Endothelial cell of umbilical vein (primary cell): ENCODE measurements at regions not wholly inside any gene's neighbourhood (a gene's known extent, or its start where the extent isn't known, plus 50 kb on each side); places are given as distances from the start of the nearest gene placed in this dataset.

Experiments used
- BruUV-seq: library from RNA; stranded (reverse); fragments of 400-500 nt; replicated peaks from 2 replicates; lab custom pipeline; 2021; lab: Mats Ljungman, UMichigan
- CTCF ChIA-PET: fragments of 300-600, 350-600 bp; sonication (Branson Sonifier 250); formaldehyde crosslinking; loops from one replicate; lab custom pipeline; 2021; ENCODE audit warnings: antibody characterized with exemption, inconsistent platforms; lab: Charles Lee
- POLR2A ChIA-PET: fragments of 300-600, 350-600 bp; sonication (Branson Sonifier 250); formaldehyde crosslinking; loops from one replicate; lab custom pipeline; 2021; ENCODE audit warnings: antibody characterized with exemption, inconsistent platforms; lab: Charles Lee
- DNase-seq: peaks from one replicate; pipeline ENCODE4 v3.0.0-alpha.2; 2011; ENCODE audit warnings: low read depth, low spot score
- FAIRE-seq: peaks from 2 replicates; lab custom pipeline; 2011; peaks lifted over from hg19 to GRCh38; lab: Jason Lieb, UNC
- H2AFZ ChIP-seq: 2 replicates; pipeline ENCODE4 v1.6.0; 2012; ENCODE audit warnings: low read depth, low read length, control low read depth, inconsistent platforms
- H3K27ac ChIP-seq: 2 replicates; pipeline ENCODE4 v1.5.1; 2011; ENCODE audit warnings: low read depth, mild to moderate bottlenecking, control low read depth, low read length, moderate library complexity; ENCODE audit not compliant: insufficient read depth
- H3K27me3 ChIP-seq, 2 experiments: 2 replicates each; pipeline versions ENCODE4 v1.6.0 to v1.6.1; 2011; ENCODE audit warnings: low read length in 2 of 2, mixed read lengths in 1 of 2; ENCODE audit not compliant: control insufficient read depth in 2 of 2, insufficient read depth in 2 of 2
- H3K36me3 ChIP-seq, 2 experiments: 2 replicates in 1 of 2; 3 replicates in 1 of 2; pipeline ENCODE4 v1.5.1; 2011; ENCODE audit warnings: low read length in 2 of 2, mild to moderate bottlenecking in 1 of 2, moderate library complexity in 1 of 2; ENCODE audit not compliant: control insufficient read depth in 2 of 2, insufficient read depth in 2 of 2; ENCODE audit errors: extremely low read depth in 1 of 2
- H3K4me1 ChIP-seq: 3 replicates; pipeline ENCODE4 v1.5.1; 2011; ENCODE audit warnings: mild to moderate bottlenecking, low read length; ENCODE audit not compliant: control insufficient read depth, insufficient read depth; ENCODE audit errors: extremely low read depth
- H3K4me2 ChIP-seq: 2 replicates; pipeline ENCODE4 v1.6.1; 2011; ENCODE audit warnings: low read length, control low read depth, mixed read lengths; ENCODE audit not compliant: insufficient read depth
- H3K4me3 ChIP-seq, 3 experiments: fragments of 200-600 bp in 1 of 3; sonication (generic), shearing (Covaris generic) in 1 of 3; replicated peaks in 1 of 3; 2 replicates each; pipeline ENCODE4 v1.5.1; 2011 to 2016; ENCODE audit warnings: control low read depth in 3 of 3, low read length in 3 of 3, mild to moderate bottlenecking in 2 of 3, inconsistent platforms in 1 of 3, low read depth in 1 of 3, moderate library complexity in 1 of 3; ENCODE audit not compliant: insufficient read depth in 1 of 3
- H3K79me2 ChIP-seq: 2 replicates; pipeline ENCODE4 v1.6.0; 2012; ENCODE audit warnings: low read length, inconsistent platforms; ENCODE audit not compliant: control insufficient read depth, insufficient read depth
- H3K9ac ChIP-seq: replicated peaks from 2 replicates; pipeline ENCODE3; 2011; ENCODE audit warnings: low read length, control low read depth; ENCODE audit not compliant: insufficient read depth; ENCODE audit errors: extremely low read depth
- H3K9me1 ChIP-seq: replicated peaks from 3 replicates; pipeline ENCODE4 v1.6.0; 2011; ENCODE audit warnings: mild to moderate bottlenecking, low read length; ENCODE audit not compliant: control insufficient read depth, insufficient read depth; ENCODE audit errors: extremely low read depth
- H3K9me3 ChIP-seq: replicated peaks from 2 replicates; pipeline ENCODE4 v1.5.1; 2012; ENCODE audit warnings: low read length, inconsistent platforms; ENCODE audit not compliant: control insufficient read depth, insufficient read depth
- H4K20me1 ChIP-seq: replicated peaks from 2 replicates; pipeline ENCODE3; 2011; ENCODE audit warnings: mild to moderate bottlenecking, low read length; ENCODE audit not compliant: control insufficient read depth, insufficient read depth; ENCODE audit errors: extremely low read depth
- EZH2 ChIP-seq: IDR thresholded peaks from 2 replicates; pipeline ENCODE4 v1.6.1; 2012; ENCODE audit warnings: borderline replicate concordance, low read depth, mild to moderate bottlenecking, moderate library complexity, low read length, inconsistent platforms; ENCODE audit not compliant: severe bottlenecking
- FOS ChIP-seq: IDR thresholded peaks from 2 replicates; pipeline ENCODE4 v1.6.1; 2011; ENCODE audit warnings: mild to moderate bottlenecking, low read length, moderate library complexity, borderline replicate concordance; ENCODE audit not compliant: insufficient read depth
- GATA2 ChIP-seq: IDR thresholded peaks from 2 replicates; pipeline ENCODE4 v1.7.0; 2011; ENCODE audit warnings: low read depth, mild to moderate bottlenecking, moderate library complexity, mixed read lengths, low read length; ENCODE audit not compliant: insufficient read length, insufficient read depth
- JUN ChIP-seq: IDR thresholded peaks from 2 replicates; pipeline ENCODE4 v1.6.1; 2011; ENCODE audit warnings: borderline replicate concordance, low read depth; ENCODE audit not compliant: insufficient read length, insufficient read depth
- MAX ChIP-seq: IDR thresholded peaks from 2 replicates; pipeline ENCODE4 v1.6.1; 2011; ENCODE audit not compliant: insufficient read depth, insufficient read length
- MYC ChIP-seq: IDR thresholded peaks from one replicate; pipeline ENCODE4 v1.6.1; 2011; ENCODE audit warnings: mild to moderate bottlenecking, low read depth, low read length
- POLR2A ChIP-seq: IDR thresholded peaks from 2 replicates; pipeline ENCODE4 v1.6.1; 2012; ENCODE audit warnings: low read depth, mild to moderate bottlenecking, control low read depth, low read length
- POLR2AphosphoS5 ChIP-seq: IDR thresholded peaks from 2 replicates; pipeline ENCODE4 v1.6.1; 2012; ENCODE audit warnings: low read depth, mild to moderate bottlenecking, control low read depth, low read length, moderate library complexity; ENCODE audit not compliant: insufficient read depth
- dilution Hi-C: fragments of 300-500 bp; cut with MboI; formaldehyde crosslinking; loops from one replicate; pipeline ENCODE4 v1.15.0; 2019; ENCODE audit warnings: low sequenced_read_pairs; ENCODE audit not compliant: extremely low pct_ligation_motif_present
- intact Hi-C: fragments of 100-400 bp; cut with micrococcal nuclease; formaldehyde crosslinking; loops from one replicate; pipeline ENCODE4 v1.10.0; 2022
- TF ChIP-seq, protein P1 (sequence below), 2 donors: IDR thresholded peaks; 1 replicate in 1 of 2; 2 replicates in 1 of 2; pipeline ENCODE4 v1.5.1; 2011; ENCODE audit warnings: low read length in 2 of 2, mild to moderate bottlenecking in 2 of 2, moderate library complexity in 2 of 2, control low read depth in 1 of 2, inconsistent platforms in 1 of 2, low read depth in 1 of 2; ENCODE audit not compliant: insufficient read depth in 1 of 2; ENCODE audit errors: extremely low read depth in 1 of 2

DNA sequence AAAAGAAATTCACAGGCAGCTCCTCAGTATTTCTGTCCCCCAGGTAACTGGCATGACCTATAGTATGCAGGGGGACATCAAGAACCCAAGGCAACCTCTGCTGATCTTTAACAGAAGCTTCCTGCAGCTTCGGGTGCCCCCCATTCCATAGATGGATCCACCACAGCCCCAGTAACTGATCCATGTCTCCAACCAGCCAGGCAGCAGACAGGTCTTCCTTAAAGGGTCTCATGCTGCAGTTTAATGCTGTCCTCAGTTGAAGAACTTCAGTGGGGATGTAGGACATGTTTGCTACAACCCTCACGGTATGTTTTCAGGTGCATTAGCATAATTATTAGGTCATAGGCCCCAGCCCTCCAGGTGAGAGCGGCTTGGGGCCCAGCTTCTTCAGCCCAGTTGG lies 90.9 kb upstream of the OLIG2 start:
- H3K9me1 ChIP-seq = no peaks in the 10 kb centered on the region
- intact Hi-C loops (no loop called here), dilution Hi-C loops (no loop called here)
- H4K20me1 ChIP-seq = no peaks in the 10 kb centered on the region
- POLR2A ChIA-PET = no interaction called here
- no peak overlapping the region for H3K4me2 ChIP-seq
- no peak overlapping the region for H2AFZ ChIP-seq
- BruUV-seq = no TSS peak
- no peaks in the 10 kb centered on the region for H3K36me3 ChIP-seq
- H3K4me3 ChIP-seq = no peak overlapping the region
- H3K79me2 ChIP-seq = no peaks in the 10 kb centered on the region
- FAIRE-seq (no peak), DNase-seq (no peak)
- H3K9ac ChIP-seq = no peak overlapping the region
- peaks cover 2 to 4% of the 10 kb centered on the region in 2 experiments for H3K27me3 ChIP-seq
- CTCF ChIA-PET = interaction anchor here (1.0 to 2.1 kb wide), 4 partner anchors 8 to 262 kb away, joined by 3 to 5 read pairs (median 4); no protein-coding TSS in a partner anchor
- H3K9me3 ChIP-seq = no peaks in the 10 kb centered on the region
- no peaks in the 10 kb centered on the region for H3K4me1 ChIP-seq
- TF ChIP-seq FOS (no peak), MAX (no peak), POLR2AphosphoS5 (no peak), EZH2 (no peak), JUN (no peak), POLR2A (no peak), GATA2 (no peak), MYC (no peak)
- TF ChIP-seq, protein P1, sequence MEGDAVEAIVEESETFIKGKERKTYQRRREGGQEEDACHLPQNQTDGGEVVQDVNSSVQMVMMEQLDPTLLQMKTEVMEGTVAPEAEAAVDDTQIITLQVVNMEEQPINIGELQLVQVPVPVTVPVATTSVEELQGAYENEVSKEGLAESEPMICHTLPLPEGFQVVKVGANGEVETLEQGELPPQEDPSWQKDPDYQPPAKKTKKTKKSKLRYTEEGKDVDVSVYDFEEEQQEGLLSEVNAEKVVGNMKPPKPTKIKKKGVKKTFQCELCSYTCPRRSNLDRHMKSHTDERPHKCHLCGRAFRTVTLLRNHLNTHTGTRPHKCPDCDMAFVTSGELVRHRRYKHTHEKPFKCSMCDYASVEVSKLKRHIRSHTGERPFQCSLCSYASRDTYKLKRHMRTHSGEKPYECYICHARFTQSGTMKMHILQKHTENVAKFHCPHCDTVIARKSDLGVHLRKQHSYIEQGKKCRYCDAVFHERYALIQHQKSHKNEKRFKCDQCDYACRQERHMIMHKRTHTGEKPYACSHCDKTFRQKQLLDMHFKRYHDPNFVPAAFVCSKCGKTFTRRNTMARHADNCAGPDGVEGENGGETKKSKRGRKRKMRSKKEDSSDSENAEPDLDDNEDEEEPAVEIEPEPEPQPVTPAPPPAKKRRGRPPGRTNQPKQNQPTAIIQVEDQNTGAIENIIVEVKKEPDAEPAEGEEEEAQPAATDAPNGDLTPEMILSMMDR (IDR thresholded peaks at IDR 0.05; ENCODE audit: extremely low read depth in 1 of 2, insufficient read depth in 1 of 2, low read depth in 1 of 2, low read length in 2 of 2) = no peak
- no peak overlapping the region for H3K27ac ChIP-seq
